Activated naive CD4-positive, alpha-beta T cell treated with anti-CD3 and anti-CD28 coated beads, Interleukin-2, amount 50 U/mL, for 72 hours (primary cell): ENCODE measurements at regions not wholly inside any gene's neighbourhood (a gene's known extent, or its start where the extent isn't known, plus 50 kb on each side); places are given as distances from the start of the nearest gene placed in this dataset.

ENCODE experiments used
- ATAC-seq, 2 donors: fragments of 150-1000 bp; cut with Tn5 transposase; 2 replicates each; pipeline ENCODE4 v1.10.0; 2021; ENCODE audit warnings: mild to moderate bottlenecking in 2 of 2, moderate library complexity in 2 of 2
- DNase-seq, 2 donors: peaks; one replicate each; pipeline ENCODE4 v3.0.0; 2021 to 2022; ENCODE audit warnings: low spot score in 2 of 2
- H3K27ac Mint-ChIP-seq, 2 donors: one replicate each; pipeline ENCODE4 v1.8.0; 2022; ENCODE audit warnings: mild to moderate bottlenecking in 2 of 2, mixed read lengths in 2 of 2
- H3K36me3 Mint-ChIP-seq, 2 donors: one replicate each; pipeline ENCODE4 v1.8.0; 2022; ENCODE audit warnings: mixed read lengths in 2 of 2
- H3K9me3 Mint-ChIP-seq, 2 donors: one replicate each; pipeline ENCODE4 v1.8.0; 2022; ENCODE audit warnings: mixed read lengths in 2 of 2

GRCh38 chr12:24379861-24380521 lies 430.5 kb upstream of the SOX5 start:
- Mint-ChIP-seq H3K36me3 (no peaks in the 10 kb centered on the region), H3K9me3 (peaks cover 13 to 17% of the 10 kb centered on the region in 2 donors), H3K27ac (no peak overlapping the region)
- ATAC-seq (no peak), DNase-seq (no peak)

- H3K27ac Mint-ChIP-seq: no peak overlapping the region
- DNase-seq: no peak
- no peaks in the 10 kb centered on the region for H3K36me3 Mint-ChIP-seq
- peaks cover 13 to 17% of the 10 kb centered on the region in 2 donors for H3K9me3 Mint-ChIP-seq
- no peak for ATAC-seq
These were observed 430.0 kb upstream of the SOX5 start for GRCh38 chr12:24379433-24379832.

GRCh38 chr12:24378548-24379407 lies 429.3 kb upstream of the SOX5 start:
- DNase-seq: no peak
- H3K36me3 Mint-ChIP-seq: no peaks in the 10 kb centered on the region
- ATAC-seq: no peak
- peaks cover 8 to 13% of the 10 kb centered on the region in 2 donors for H3K9me3 Mint-ChIP-seq
- H3K27ac Mint-ChIP-seq: no peak overlapping the region

- H3K9me3 Mint-ChIP-seq: peaks cover 2 to 3% of the 10 kb centered on the region in 2 donors
- DNase-seq (no peak), ATAC-seq (no peak)
- H3K36me3 Mint-ChIP-seq: no peaks in the 10 kb centered on the region
- H3K27ac Mint-ChIP-seq: no peak overlapping the region
These were observed 425.0 kb upstream of the SOX5 start for GRCh38 chr12:24374452-24374851.

GRCh38 chr12:24373004-24373403 lies 423.5 kb upstream of the SOX5 start:
- DNase-seq (no peak), ATAC-seq (no peak)
- Mint-ChIP-seq H3K9me3 (peaks cover 3% of the 10 kb centered on the region in 2 donors), H3K27ac (no peak overlapping the region), H3K36me3 (no peaks in the 10 kb centered on the region)

GRCh38 chr12:24366514-24366913 lies 417.0 kb upstream of the SOX5 start:
- Mint-ChIP-seq H3K36me3 (no peaks in the 10 kb centered on the region), H3K9me3 (peaks cover 3 to 8% of the 10 kb centered on the region in 2 donors), H3K27ac (no peak overlapping the region)
- ATAC-seq (no peak), DNase-seq (no peak)

GRCh38 chr12:24364921-24365320 lies 415.5 kb upstream of the SOX5 start:
- no peak for DNase-seq
- ATAC-seq: no peak
- no peaks in the 10 kb centered on the region for H3K36me3 Mint-ChIP-seq
- H3K27ac Mint-ChIP-seq: no peak overlapping the region
- H3K9me3 Mint-ChIP-seq: peaks cover 3 to 8% of the 10 kb centered on the region in 2 donors

- ATAC-seq: no peak
These were observed 413.8 kb upstream of the SOX5 start for GRCh38 chr12:24363177-24363754.

GRCh38 chr12:24361877-24362580 lies 412.6 kb upstream of the SOX5 start:
- ATAC-seq (no peak), DNase-seq (no peak)
- Mint-ChIP-seq H3K36me3 (no peaks in the 10 kb centered on the region), H3K27ac (no peak overlapping the region), H3K9me3 (peaks cover 3 to 4% of the 10 kb centered on the region in 2 donors)

More at GRCh38 chr12:24363177-24363754, 413.8 kb upstream of the SOX5 start:
- DNase-seq: no peak
- no peak overlapping the region for H3K27ac Mint-ChIP-seq
- H3K9me3 Mint-ChIP-seq: peaks cover 3 to 4% of the 10 kb centered on the region in 2 donors
- H3K36me3 Mint-ChIP-seq: no peaks in the 10 kb centered on the region

GRCh38 chr12:24360907-24361306 lies 411.4 kb upstream of the SOX5 start:
- Mint-ChIP-seq H3K36me3 (no peaks in the 10 kb centered on the region), H3K9me3 (peaks cover 3 to 4% of the 10 kb centered on the region in 2 donors), H3K27ac (no peak overlapping the region)
- DNase-seq (no peak), ATAC-seq (no peak)

GRCh38 chr12:24360461-24360860 lies 411.0 kb upstream of the SOX5 start:
- no peak overlapping the region for H3K27ac Mint-ChIP-seq
- H3K36me3 Mint-ChIP-seq: no peaks in the 10 kb centered on the region
- ATAC-seq: no peak
- peaks cover 3 to 4% of the 10 kb centered on the region in 2 donors for H3K9me3 Mint-ChIP-seq
- no peak for DNase-seq

GRCh38 chr12:24360057-24360456 lies 410.6 kb upstream of the SOX5 start:
- ATAC-seq: no peak
- Mint-ChIP-seq H3K27ac (no peak overlapping the region), H3K36me3 (no peaks in the 10 kb centered on the region), H3K9me3 (peaks cover 3 to 4% of the 10 kb centered on the region in 2 donors)
- no peak for DNase-seq

GRCh38 chr12:24359418-24359817 lies 409.9 kb upstream of the SOX5 start:
- Mint-ChIP-seq H3K9me3 (peaks cover 3 to 4% of the 10 kb centered on the region in 2 donors), H3K36me3 (no peaks in the 10 kb centered on the region), H3K27ac (no peak overlapping the region)
- no peak for DNase-seq
- ATAC-seq: no peak

GRCh38 chr12:24356240-24356804 lies 406.9 kb upstream of the SOX5 start:
- ATAC-seq (no peak), DNase-seq (no peak)
- H3K36me3 Mint-ChIP-seq: no peaks in the 10 kb centered on the region
- H3K27ac Mint-ChIP-seq: no peak overlapping the region
- H3K9me3 Mint-ChIP-seq: no peaks in the 10 kb centered on the region

GRCh38 chr12:24352363-24352762 lies 402.9 kb upstream of the SOX5 start:
- Mint-ChIP-seq H3K9me3 (peaks cover 8 to 9% of the 10 kb centered on the region in 2 donors), H3K36me3 (no peaks in the 10 kb centered on the region), H3K27ac (no peak overlapping the region)
- no peak for DNase-seq
- no peak for ATAC-seq

- DNase-seq (no peak), ATAC-seq (no peak)
- Mint-ChIP-seq H3K27ac (no peak overlapping the region), H3K36me3 (no peaks in the 10 kb centered on the region), H3K9me3 (peaks cover 8 to 14% of the 10 kb centered on the region in 2 donors)
These were observed 399.8 kb upstream of the SOX5 start for GRCh38 chr12:24349051-24349799.
